H1 (cell line): ENCODE measurements at regions not wholly inside any gene's neighbourhood (a gene's known extent, or its start where the extent isn't known, plus 50 kb on each side); places are given as distances from the start of the nearest gene placed in this dataset.

Experiments used
- CBX5 ChIP-seq: fragments of 300-800, 300-1000 bp; sonication (generic); IDR thresholded peaks from 2 replicates; pipeline ENCODE4 v1.7.1; 2016; ENCODE audit warnings: antibody characterized with exemption, low read length, low read depth
- CEBPB ChIP-seq: IDR thresholded peaks from 2 replicates; pipeline ENCODE4 v1.6.1; 2012; ENCODE audit warnings: low read depth, low read length
- CHD7 ChIP-seq: fragments of 300-600 bp; sonication (generic); IDR thresholded peaks from 2 replicates; pipeline ENCODE4 v1.7.1; 2012; ENCODE audit warnings: low read length, moderate library complexity, mild to moderate bottlenecking, inconsistent platforms; ENCODE audit not compliant: insufficient replicate concordance
- GTF2F1 ChIP-seq: IDR thresholded peaks from 2 replicates; pipeline ENCODE4 v1.6.1; 2012; ENCODE audit warnings: low read depth, low read length, improper control_type of control experiment, borderline replicate concordance
- MAFK ChIP-seq: IDR thresholded peaks from 2 replicates; pipeline ENCODE4 v1.6.1; 2012; ENCODE audit warnings: low read depth, mild to moderate bottlenecking, improper control_type of control experiment, low read length
- NANOG ChIP-seq: IDR thresholded peaks from 2 replicates; pipeline ENCODE4 v1.6.1; 2011; ENCODE audit warnings: low read length, low read depth, mild to moderate bottlenecking, inconsistent platforms; ENCODE audit not compliant: insufficient read depth, poor library complexity, severe bottlenecking
- SP1 ChIP-seq: IDR thresholded peaks from 2 replicates; pipeline ENCODE4 v1.6.1; 2011; ENCODE audit warnings: low read depth, low read length
- ZNF274 ChIP-seq: IDR thresholded peaks from 2 replicates; pipeline ENCODE4 v1.7.0; 2012; ENCODE audit warnings: low read length, borderline replicate concordance; ENCODE audit errors: extremely low read depth

GRCh38 chr1:164937291-164937690 is 378.3 kb downstream of the PBX1 start (continued):
- no peak for TF ChIP-seq CHD7
- no peak for TF ChIP-seq ZNF274
- no peak for TF ChIP-seq CEBPB
- TF ChIP-seq SP1: no peak
- TF ChIP-seq NANOG: no peak
- TF ChIP-seq CBX5: no peak
- TF ChIP-seq MAFK: no peak
- no peak for TF ChIP-seq GTF2F1
